CD4-positive, alpha-beta T cell treated with Interleukin-21 for 1 hour (primary cell): ENCODE measurements at regions not wholly inside any gene's neighbourhood (a gene's known extent, or its start where the extent isn't known, plus 50 kb on each side); places are given as distances from the start of the nearest gene placed in this dataset.

Experiments used
- DNase-seq: peaks from one replicate; pipeline ENCODE4 v3.0.0-alpha.2; 2020

- no peak for DNase-seq
Observed at GRCh38 chr13:66069570-66069969, 1160.6 kb downstream of the PCDH9 start.

- DNase-seq: no peak
Observed at GRCh38 chr13:66068683-66069082, 1161.5 kb downstream of the PCDH9 start.

GRCh38 chr13:66048888-66049287 is 1181.2 kb downstream of the PCDH9 start:
- DNase-seq: no peak

DNA sequence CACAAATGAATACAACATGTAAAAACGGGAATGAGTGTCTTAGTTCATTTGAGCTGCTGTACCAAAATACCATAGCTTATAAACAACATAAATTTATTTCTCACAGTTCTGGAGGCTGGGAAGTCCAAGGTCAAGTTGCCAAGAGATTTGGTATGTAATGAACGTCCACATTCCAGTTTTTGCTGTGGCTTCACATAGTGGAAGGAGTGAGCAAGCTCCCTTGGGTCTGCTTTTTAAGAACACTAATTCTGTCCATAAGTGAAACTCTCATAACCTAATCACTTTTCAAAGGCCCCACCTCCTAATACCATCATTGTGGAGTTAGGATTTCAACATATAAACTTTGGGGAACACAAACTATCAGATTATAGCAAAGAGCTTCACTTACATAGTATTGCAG is 1189.6 kb downstream of the PCDH9 start:
- DNase-seq: no peak

- no peak for DNase-seq
Observed at GRCh38 chr13:66037096-66037495, 1193.0 kb downstream of the PCDH9 start.

GRCh38 chr13:66036636-66037035 is 1193.5 kb downstream of the PCDH9 start:
- no peak for DNase-seq

DNA sequence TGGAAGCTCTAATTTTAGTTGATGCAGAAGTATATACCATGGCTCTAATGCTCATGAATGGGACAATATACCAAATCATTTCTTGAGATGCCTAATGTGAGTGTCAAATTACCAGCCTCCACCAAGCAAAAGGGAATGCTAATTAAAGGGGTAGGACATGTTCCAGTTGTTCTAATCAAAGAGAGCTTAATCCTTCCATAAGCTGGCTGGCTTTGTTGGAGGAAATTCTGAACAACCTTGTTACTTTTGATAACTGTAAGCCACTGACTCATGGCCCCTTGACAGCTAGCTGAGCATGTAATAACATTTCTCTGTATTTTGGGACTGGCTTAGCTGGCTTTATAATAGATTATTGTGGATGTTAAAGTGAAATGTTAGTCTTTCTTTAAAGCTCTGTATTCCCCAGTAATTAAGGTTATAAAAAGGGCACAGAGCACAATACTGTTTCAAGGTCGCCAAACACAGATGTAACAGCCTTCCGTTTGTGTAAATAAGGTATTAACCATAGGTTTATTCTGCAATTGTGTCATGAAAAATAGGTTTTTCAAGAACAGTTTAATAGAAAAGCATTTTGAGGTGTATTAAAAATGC is 1194.0 kb downstream of the PCDH9 start:
- no peak for DNase-seq

- DNase-seq: no peak
Observed at GRCh38 chr13:66033924-66034323, 1196.2 kb downstream of the PCDH9 start.

DNA sequence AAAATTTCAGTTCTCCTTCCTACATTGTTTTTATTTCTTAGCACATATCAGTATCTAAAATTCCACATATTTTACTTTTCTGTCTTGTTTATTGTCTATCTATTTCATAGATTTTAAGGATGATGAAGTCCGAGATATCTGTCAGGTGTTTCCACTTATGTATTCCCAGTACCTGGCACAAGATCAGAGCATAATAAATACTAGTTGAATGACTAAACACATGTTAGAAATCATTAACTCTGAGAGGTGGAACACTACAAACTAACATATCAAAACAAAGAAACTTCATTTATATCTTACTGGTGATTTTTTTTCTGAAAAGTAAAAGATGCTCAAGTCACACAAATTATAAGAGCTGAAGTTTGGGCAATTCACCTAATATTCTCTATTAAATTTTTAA is 1208.3 kb downstream of the PCDH9 start:
- no peak for DNase-seq

GRCh38 chr13:66014771-66015170 is 1215.4 kb downstream of the PCDH9 start:
- DNase-seq: no peak

- no peak for DNase-seq
Observed at GRCh38 chr13:66009241-66009640, 1220.9 kb downstream of the PCDH9 start.

- no peak for DNase-seq
Observed at GRCh38 chr13:66003558-66003957, 1226.6 kb downstream of the PCDH9 start.

- no peak for DNase-seq
Observed at GRCh38 chr13:66001140-66001539, 1229.0 kb downstream of the PCDH9 start.

DNA sequence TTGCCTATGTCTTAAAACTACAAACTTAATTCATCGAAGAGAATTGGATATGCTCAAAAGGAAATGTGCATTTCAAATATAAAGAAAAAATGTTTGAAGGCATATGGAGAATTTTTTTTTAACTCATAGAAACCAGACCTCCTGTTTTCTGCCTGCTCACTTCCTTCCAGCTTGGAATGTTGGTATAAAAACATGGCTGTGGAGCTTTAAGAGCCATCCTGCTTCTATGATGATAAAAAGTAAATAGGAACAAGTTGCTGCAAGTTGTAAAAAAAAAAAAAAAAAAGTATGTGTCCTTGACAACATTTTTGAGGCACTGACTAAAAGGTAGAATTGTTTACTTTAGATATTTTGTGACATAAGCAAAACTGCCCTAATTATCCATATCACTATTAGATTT is 1230.7 kb downstream of the PCDH9 start:
- no peak for DNase-seq

DNA sequence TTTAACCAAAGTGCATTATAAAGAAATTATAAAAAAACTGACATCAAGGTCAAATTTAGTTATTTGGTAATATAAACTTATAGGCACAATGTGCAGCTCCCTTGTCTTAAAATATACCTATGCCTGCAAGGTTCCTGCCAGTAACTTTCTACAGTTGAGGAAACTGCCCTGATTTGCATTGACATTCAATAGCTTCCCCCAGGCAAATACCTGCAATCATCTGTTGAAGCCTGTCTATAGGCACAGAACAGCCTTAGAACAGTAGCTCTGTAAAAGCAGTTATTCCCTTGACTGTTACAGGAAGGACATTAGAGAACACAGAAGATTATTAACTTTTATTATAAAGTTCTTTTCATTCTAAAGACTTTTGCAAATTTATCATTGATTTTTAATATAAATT is 1239.5 kb downstream of the PCDH9 start:
- no peak for DNase-seq

DNA sequence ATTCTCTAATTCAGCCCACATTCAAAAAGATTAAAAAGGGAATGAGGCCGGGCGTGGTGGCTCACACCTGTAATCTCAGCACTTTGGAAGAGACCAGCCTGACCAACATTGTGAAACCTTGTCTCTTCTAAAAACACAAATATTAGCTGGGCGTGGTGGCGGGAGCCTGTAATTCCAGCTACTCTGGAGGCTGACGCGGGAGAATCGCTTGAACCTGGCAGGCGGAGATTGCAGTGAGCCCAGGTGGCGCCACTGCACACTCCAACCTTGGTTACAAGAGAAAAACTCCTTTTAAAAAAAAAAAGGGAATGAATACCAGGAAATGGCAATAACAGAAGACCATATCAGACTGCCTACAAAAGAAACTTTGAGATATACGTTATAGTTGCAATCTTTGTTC is 1244.5 kb downstream of the PCDH9 start:
- no peak for DNase-seq

DNA sequence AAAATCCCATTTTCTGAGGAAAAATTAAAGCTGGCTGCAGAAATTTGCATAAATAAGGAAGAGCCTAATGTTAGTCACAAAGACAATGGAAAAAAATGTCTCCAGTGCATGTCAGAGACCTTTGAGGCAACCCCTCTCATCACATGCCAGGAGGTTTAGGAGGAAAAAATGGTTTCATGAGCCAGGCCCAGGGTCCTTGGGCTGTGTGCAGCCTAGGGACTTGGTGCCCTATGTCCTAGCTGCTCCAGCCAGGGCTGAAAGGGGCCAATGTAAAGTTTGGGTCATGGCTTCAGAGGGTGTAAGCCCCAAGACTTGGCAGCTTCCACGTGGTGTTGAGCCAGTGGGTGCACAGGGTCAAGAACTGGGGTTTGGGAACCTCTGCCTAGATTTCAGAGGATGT is 1252.6 kb downstream of the PCDH9 start:
- no peak for DNase-seq

DNA sequence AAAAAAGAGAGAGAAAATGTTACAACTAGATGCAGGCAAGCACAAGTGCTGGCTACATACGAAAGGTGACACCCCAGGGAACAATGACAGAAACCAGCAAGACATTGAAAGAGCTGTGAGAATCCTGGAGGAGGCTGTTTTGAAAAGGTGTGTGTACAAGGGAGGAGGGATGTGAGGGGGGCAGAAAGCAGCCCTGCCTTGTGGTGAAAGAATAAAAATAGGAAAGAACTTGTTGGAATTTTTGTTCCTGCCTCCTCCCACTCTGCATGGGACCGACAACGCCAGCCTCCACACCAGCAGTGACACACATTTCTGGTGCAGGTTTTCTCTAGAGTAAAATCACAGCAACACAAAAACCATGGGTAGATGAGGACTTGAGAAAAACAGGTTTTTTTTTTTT is 1258.6 kb downstream of the PCDH9 start:
- no peak for DNase-seq

- DNase-seq: no peak
Observed at GRCh38 chr13:65966991-65967451, 1263.1 kb downstream of the PCDH9 start.

GRCh38 chr13:65965501-65965900 is 1264.6 kb downstream of the PCDH9 start:
- DNase-seq: no peak

- DNase-seq: no peak
Observed at GRCh38 chr13:65964672-65965071, 1265.5 kb downstream of the PCDH9 start.

GRCh38 chr13:65959305-65959704 is 1270.8 kb downstream of the PCDH9 start:
- DNase-seq: no peak

DNA sequence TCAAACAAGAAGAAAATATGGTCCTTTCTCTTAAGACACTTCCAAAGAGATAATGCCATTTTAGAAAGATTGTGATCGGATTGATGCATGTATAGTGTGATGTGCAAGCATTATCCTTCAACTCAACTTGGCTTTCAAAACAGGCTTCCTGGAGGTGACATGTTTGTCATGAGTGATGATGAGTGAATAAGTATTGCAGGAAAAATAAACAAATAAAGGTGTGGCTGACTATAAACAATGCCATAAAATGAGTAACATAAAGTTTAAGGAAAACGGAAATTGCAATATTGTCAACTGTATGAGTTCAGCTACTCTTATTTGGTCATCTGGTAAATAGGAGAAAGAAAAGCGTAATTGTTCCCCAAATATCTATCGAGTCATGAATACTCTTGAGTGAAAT is 1283.7 kb downstream of the PCDH9 start:
- DNase-seq: no peak

- no peak for DNase-seq
Observed at GRCh38 chr13:65943708-65944107, 1286.4 kb downstream of the PCDH9 start.

DNA sequence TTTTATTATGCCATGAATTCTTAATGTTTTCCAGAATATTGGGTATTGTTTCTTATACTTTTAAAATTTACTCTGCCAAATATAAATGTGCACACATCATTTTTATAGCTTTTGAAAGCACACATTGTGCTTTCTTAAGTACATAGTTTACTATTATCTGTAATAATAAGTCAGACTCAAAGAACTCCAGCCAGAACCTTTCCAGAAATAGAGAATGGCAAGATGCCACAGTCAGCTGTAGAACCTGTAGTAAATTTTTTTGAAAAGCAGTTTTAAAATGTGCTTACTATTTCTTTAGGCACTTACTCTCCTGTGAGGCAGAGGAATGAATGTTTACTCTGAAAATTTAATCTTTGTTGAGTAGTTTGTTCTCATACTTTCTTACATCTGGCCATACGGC is 1287.1 kb downstream of the PCDH9 start:
- no peak for DNase-seq

DNA sequence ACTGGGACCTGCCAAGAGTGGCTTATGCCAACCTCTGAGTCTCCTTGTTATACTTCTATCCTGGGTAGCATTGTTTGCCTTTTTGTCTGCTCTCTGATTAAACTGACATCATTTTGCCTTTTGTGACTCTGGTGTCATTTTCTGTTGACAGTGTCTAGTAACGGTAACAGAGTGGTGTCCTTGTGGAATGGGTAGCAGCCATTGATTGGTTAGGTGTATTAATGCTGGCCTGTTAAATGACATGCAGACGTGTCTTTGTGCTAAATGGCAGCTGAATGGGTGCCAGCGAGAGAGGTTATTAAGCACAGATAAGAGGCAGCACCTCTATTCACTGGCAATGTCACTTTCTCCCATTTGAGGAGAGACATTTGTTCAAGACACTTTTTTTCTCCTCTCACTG is 1289.4 kb downstream of the PCDH9 start:
- DNase-seq: no peak
